B cell (primary cell): ENCODE measurements at regions not wholly inside any gene's neighbourhood (a gene's known extent, or its start where the extent isn't known, plus 50 kb on each side); places are given as distances from the start of the nearest gene placed in this dataset.

Source experiments
- ATAC-seq: fragments of 200-7000 bp; cut with Tn5 transposase; one replicate; pipeline ENCODE4 v1.10.0; 2021; ENCODE audit warnings: low read depth, mild to moderate bottlenecking, moderate number of reproducible peaks, moderate library complexity
- CTCF ChIA-PET: fragments of 350-600 bp; sonication (Branson Sonifier 250); formaldehyde crosslinking; loops from one replicate; lab custom pipeline; 2021; ENCODE audit warnings: antibody characterized with exemption, inconsistent platforms; lab: Charles Lee
- POLR2A ChIA-PET: fragments of 350-600 bp; sonication (Branson Sonifier 250); formaldehyde crosslinking; loops from one replicate; lab custom pipeline; 2021; ENCODE audit warnings: antibody characterized with exemption; lab: Charles Lee
- DNase-seq: peaks from one replicate; pipeline ENCODE4 v3.0.0; 2013
- H2AFZ ChIP-seq: 2 replicates; pipeline ENCODE4 v1.6.1; 2012; ENCODE audit warnings: mild to moderate bottlenecking, low read depth, low read length; ENCODE audit not compliant: insufficient read depth, poor library complexity, severe bottlenecking
- H3K27ac ChIP-seq, 2 donors: 1 replicate in 1 of 2; 2 replicates in 1 of 2; pipeline ENCODE4 v1.5.1; 2012 to 2013; ENCODE audit warnings: low read length in 2 of 2, mild to moderate bottlenecking in 2 of 2, moderate library complexity in 1 of 2
- H3K27me3 ChIP-seq, 4 experiments: fragments of 200-600 bp in 1 of 4; sonication (generic) in 1 of 4; replicated peaks in 1 of 4; 1 replicate in 2 of 4; 2 replicates in 2 of 4; pipeline versions ENCODE4 v1.6.1 to v1.7.0; 2013 to 2016; ENCODE audit warnings: low read length in 3 of 4, mild to moderate bottlenecking in 2 of 4, mixed read lengths in 1 of 4, moderate library complexity in 1 of 4; ENCODE audit not compliant: insufficient read depth in 4 of 4, control insufficient read depth in 3 of 4; ENCODE audit errors: control extremely low read depth in 1 of 4
- H3K36me3 ChIP-seq, 2 experiments: replicated peaks in 1 of 2; 1 replicate in 1 of 2; 2 replicates in 1 of 2; pipeline versions ENCODE4 v1.6.1 to v1.7.1; 2013; ENCODE audit warnings: low read length in 1 of 2; ENCODE audit not compliant: insufficient read depth in 2 of 2, control insufficient read depth in 1 of 2; ENCODE audit errors: control extremely low read depth in 1 of 2, extremely low read depth in 1 of 2
- H3K4me1 ChIP-seq, 2 donors: fragments of 200-600 bp in 1 of 2; sonication (generic) in 1 of 2; 1 replicate in 1 of 2; 2 replicates in 1 of 2; pipeline versions ENCODE4 v1.5.1 to v1.6.1; 2013 to 2017; ENCODE audit warnings: low read length in 2 of 2; ENCODE audit not compliant: control insufficient read depth in 2 of 2, insufficient read depth in 2 of 2
- H3K4me2 ChIP-seq: replicated peaks from 2 replicates; pipeline ENCODE3; 2012; ENCODE audit warnings: mild to moderate bottlenecking, low read depth, low read length; ENCODE audit not compliant: poor library complexity, severe bottlenecking
- H3K4me3 ChIP-seq, 5 experiments: fragments of 200-600 bp in 1 of 5; sonication (generic) in 1 of 5; 1 replicate in 3 of 5; 2 replicates in 2 of 5; pipeline versions ENCODE4 v1.5.1 to v1.7.0; 2011 to 2016; ENCODE audit warnings: low read length in 4 of 5, mild to moderate bottlenecking in 4 of 5, low read depth in 2 of 5, control low read depth in 1 of 5, moderate library complexity in 1 of 5; ENCODE audit not compliant: insufficient read depth in 1 of 5; ENCODE audit errors: control extremely low read depth in 1 of 5, extremely low read depth in 1 of 5
- H3K79me2 ChIP-seq: fragments of 200-600 bp; sonication (generic); one replicate; pipeline ENCODE4 v1.6.0; 2016; ENCODE audit warnings: low read length; ENCODE audit not compliant: control insufficient read depth, insufficient read depth
- H3K9ac ChIP-seq: fragments of 200-600 bp; sonication (generic); 2 replicates; pipeline ENCODE4 v1.6.1; 2017; ENCODE audit warnings: mild to moderate bottlenecking, low read length, moderate library complexity
- H3K9me3 ChIP-seq, 3 donors: one replicate each; pipeline versions ENCODE4 v1.6.1 to v1.7.1; 2013; ENCODE audit warnings: low read length in 2 of 3; ENCODE audit not compliant: control insufficient read depth in 2 of 3, insufficient read depth in 1 of 3; ENCODE audit errors: control extremely low read depth in 1 of 3
- H4K20me1 ChIP-seq: 2 replicates; pipeline ENCODE4 v1.6.0; 2012; ENCODE audit warnings: mild to moderate bottlenecking, low read length; ENCODE audit not compliant: insufficient read depth, control insufficient read depth, poor library complexity, severe bottlenecking
- H3K27ac Mint-ChIP-seq: one replicate; pipeline ENCODE4 v1.8.0; 2021; ENCODE audit warnings: mixed read lengths
- H3K27me3 Mint-ChIP-seq: one replicate; pipeline ENCODE4 v1.8.0; 2021; ENCODE audit warnings: mixed read lengths
- H3K4me1 Mint-ChIP-seq: one replicate; pipeline ENCODE4 v1.8.0; 2021; ENCODE audit warnings: mixed read lengths
- H3K4me3 Mint-ChIP-seq: one replicate; pipeline ENCODE4 v1.8.0; 2021; ENCODE audit warnings: mixed read lengths
- H3K9me3 Mint-ChIP-seq: one replicate; pipeline ENCODE4 v1.8.0; 2022; ENCODE audit warnings: mixed read lengths; ENCODE audit not compliant: insufficient read depth
- EZH2 ChIP-seq: IDR thresholded peaks from 2 replicates; pipeline ENCODE4 v1.6.1; 2012; ENCODE audit warnings: borderline replicate concordance, low read depth, mild to moderate bottlenecking, moderate library complexity, low read length; ENCODE audit not compliant: insufficient read depth, poor library complexity, severe bottlenecking
- WGBS: methylation state at CpG from one replicate; pipeline ENCODE4 v1.1.5; 2013; ENCODE audit warnings: missing lambda C conversion rate; ENCODE audit not compliant: insufficient coverage; 5-methylcytosine and 5-hydroxymethylcytosine counted together
- intact Hi-C: fragments of 100-400 bp; cut with micrococcal nuclease; formaldehyde crosslinking; loops from one replicate; pipeline ENCODE4 v1.10.0; 2022
- TF ChIP-seq, protein P1 (sequence below): fragments of 200-600 bp; IDR thresholded peaks from one replicate; pipeline ENCODE4 v1.8.0; 2022; ENCODE audit warnings: antibody characterized with exemption, mild to moderate bottlenecking

GRCh38 chr6:62612471-62612870 is 326.4 kb upstream of the KHDRBS2 start:
- H3K27me3 Mint-ChIP-seq = no peaks in the 10 kb centered on the region
- no peaks in the 10 kb centered on the region for H3K79me2 ChIP-seq
- H2AFZ ChIP-seq = no peak overlapping the region
- H3K27me3 ChIP-seq = no peaks in the 10 kb centered on the region
- DNase-seq (no peak), ATAC-seq (no peak)
- no peaks in the 10 kb centered on the region for H3K9me3 Mint-ChIP-seq
- no peaks in the 10 kb centered on the region for H3K4me1 ChIP-seq
- no peak overlapping the region for H3K4me3 Mint-ChIP-seq
- no peaks in the 10 kb centered on the region for H3K4me1 Mint-ChIP-seq
- H3K36me3 ChIP-seq = no peaks in the 10 kb centered on the region
- intact Hi-C loops = no loop called here
- no peak overlapping the region for H3K27ac ChIP-seq
- POLR2A ChIA-PET = no interaction called here
- TF ChIP-seq, protein P1, sequence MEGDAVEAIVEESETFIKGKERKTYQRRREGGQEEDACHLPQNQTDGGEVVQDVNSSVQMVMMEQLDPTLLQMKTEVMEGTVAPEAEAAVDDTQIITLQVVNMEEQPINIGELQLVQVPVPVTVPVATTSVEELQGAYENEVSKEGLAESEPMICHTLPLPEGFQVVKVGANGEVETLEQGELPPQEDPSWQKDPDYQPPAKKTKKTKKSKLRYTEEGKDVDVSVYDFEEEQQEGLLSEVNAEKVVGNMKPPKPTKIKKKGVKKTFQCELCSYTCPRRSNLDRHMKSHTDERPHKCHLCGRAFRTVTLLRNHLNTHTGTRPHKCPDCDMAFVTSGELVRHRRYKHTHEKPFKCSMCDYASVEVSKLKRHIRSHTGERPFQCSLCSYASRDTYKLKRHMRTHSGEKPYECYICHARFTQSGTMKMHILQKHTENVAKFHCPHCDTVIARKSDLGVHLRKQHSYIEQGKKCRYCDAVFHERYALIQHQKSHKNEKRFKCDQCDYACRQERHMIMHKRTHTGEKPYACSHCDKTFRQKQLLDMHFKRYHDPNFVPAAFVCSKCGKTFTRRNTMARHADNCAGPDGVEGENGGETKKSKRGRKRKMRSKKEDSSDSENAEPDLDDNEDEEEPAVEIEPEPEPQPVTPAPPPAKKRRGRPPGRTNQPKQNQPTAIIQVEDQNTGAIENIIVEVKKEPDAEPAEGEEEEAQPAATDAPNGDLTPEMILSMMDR = no peak
- TF ChIP-seq EZH2 = no peak
- no peak overlapping the region for H3K9ac ChIP-seq
- 74% methylated on average over 3 of the region's 3 CpGs for WGBS
- CTCF ChIA-PET = no interaction called here
- no peak overlapping the region for H3K27ac Mint-ChIP-seq
- no peak overlapping the region for H3K4me2 ChIP-seq
- H3K9me3 ChIP-seq = peaks cover 0 to 4% (median 0%) of the 10 kb centered on the region in 3 donors
- H4K20me1 ChIP-seq = no peaks in the 10 kb centered on the region
- no peak overlapping the region for H3K4me3 ChIP-seq

GRCh38 chr6:62570372-62570771 is 284.3 kb upstream of the KHDRBS2 start:
- H2AFZ ChIP-seq = peak overlapping the region; percentile 34

More at GRCh38 chr6:62570372-62570771, 284.3 kb upstream of the KHDRBS2 start:
- Mint-ChIP-seq H3K4me3 (peak overlapping the region; percentile 69), H3K27me3 (no peaks in the 10 kb centered on the region), H3K9me3 (no peaks in the 10 kb centered on the region), H3K4me1 (peaks cover 21% of the 10 kb centered on the region), H3K27ac (peak overlapping the region; percentile 18)
- no CpG with 5 or more reads among the region's 1 CpG for WGBS
- intact Hi-C loops = no loop called here
- H3K27ac ChIP-seq = peak overlapping the region in 1 of 2 donors; percentile 56
- ChIA-PET POLR2A (no interaction called here), CTCF (no interaction called here)
- no peak for ATAC-seq
- H3K4me3 ChIP-seq = peak overlapping the region in 1 of 5 experiments; percentile 12
- peak overlapping the region; percentile 61 for H3K4me2 ChIP-seq
- H3K4me1 ChIP-seq = peaks cover 13 to 21% of the 10 kb centered on the region in 2 donors
- H3K9ac ChIP-seq = peak overlapping the region; percentile 41
- no peaks in the 10 kb centered on the region for H3K27me3 ChIP-seq
- H3K79me2 ChIP-seq = no peaks in the 10 kb centered on the region
- no peaks in the 10 kb centered on the region for H3K9me3 ChIP-seq
- DNase-seq = peak; percentile 26
- H3K36me3 ChIP-seq = no peaks in the 10 kb centered on the region
- H4K20me1 ChIP-seq = no peaks in the 10 kb centered on the region
- TF ChIP-seq, protein P1 = no peak
- TF ChIP-seq EZH2 = no peak
